ENCODE measurements at regions not wholly inside any gene's neighbourhood (a gene's known extent, or its start where the extent isn't known, plus 50 kb on each side); places are given as distances from the start of the nearest gene placed in this dataset.

GRCh38 chr1:14255711-14256110 is 342.8 kb upstream of the KAZN start:
- TF ChIP-seq CTCF (IDR thresholded peaks at IDR 0.05; ENCODE audit: borderline replicate concordance): no peak
- intact Hi-C loops (cut with micrococcal nuclease): no loop called here
- peak overlapping the region; percentile 45 for H3K27ac ChIP-seq (replicated peaks)
- peaks cover 23% of the 10 kb centered on the region for H3K27me3 ChIP-seq (ENCODE audit: low read depth)
- no peaks in the 10 kb centered on the region for H3K36me3 ChIP-seq
- H3K4me3 ChIP-seq: no peak overlapping the region
- no peaks in the 10 kb centered on the region for H3K4me1 ChIP-seq
- H3K9me3 ChIP-seq (replicated peaks): no peaks in the 10 kb centered on the region
- DNase-seq: no peak

DNA sequence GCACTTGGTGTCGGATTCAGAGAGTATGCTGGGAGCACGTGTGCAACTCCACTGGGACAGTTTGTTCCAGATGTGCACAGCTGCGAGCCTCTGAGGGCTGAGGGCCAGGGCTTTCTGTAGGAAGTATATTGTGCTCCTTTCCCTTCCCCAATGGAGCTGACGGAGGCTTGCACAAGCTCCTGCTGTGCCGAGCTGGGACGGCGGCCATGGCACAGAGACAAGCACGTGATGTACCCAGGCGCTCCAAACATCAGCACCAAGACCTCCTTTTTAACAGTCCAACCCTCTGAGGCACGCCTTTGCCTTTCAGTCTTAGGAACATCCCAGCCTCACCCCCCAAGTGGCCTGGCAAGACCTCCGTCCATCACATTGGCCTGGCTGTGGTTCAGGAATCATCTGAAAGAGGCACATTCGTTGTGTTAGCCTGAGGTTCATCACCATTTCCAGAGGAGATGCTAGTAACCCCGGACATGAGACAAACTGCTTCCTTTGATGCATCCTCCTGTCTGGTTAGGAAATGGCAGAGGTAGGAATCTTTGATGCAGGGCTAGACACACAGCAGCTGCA is 339.2 kb upstream of the KAZN start:
- no peak for TF ChIP-seq CTCF (IDR thresholded peaks at IDR 0.05; ENCODE audit: borderline replicate concordance)
- no peaks in the 10 kb centered on the region for H3K9me3 ChIP-seq (replicated peaks)
- H3K36me3 ChIP-seq: no peaks in the 10 kb centered on the region
- peaks cover 56% of the 10 kb centered on the region for H3K27me3 ChIP-seq (ENCODE audit: low read depth)
- intact Hi-C loops (cut with micrococcal nuclease): no loop called here
- H3K4me1 ChIP-seq: no peaks in the 10 kb centered on the region
- no peak overlapping the region for H3K4me3 ChIP-seq
- H3K27ac ChIP-seq (replicated peaks): peak overlapping the region; percentile 63
- DNase-seq: peak; percentile 86

- DNase-seq: no peak
- Histone ChIP-seq H3K9me3 (replicated peaks) (no peaks in the 10 kb centered on the region), H3K36me3 (no peaks in the 10 kb centered on the region), H3K4me1 (no peaks in the 10 kb centered on the region), H3K27ac (replicated peaks) (no peak overlapping the region), H3K4me3 (no peak overlapping the region), H3K27me3 (ENCODE audit: low read depth) (peaks cover 68% of the 10 kb centered on the region)
- intact Hi-C loops (cut with micrococcal nuclease): no loop called here
- no peak for TF ChIP-seq CTCF (IDR thresholded peaks at IDR 0.05; ENCODE audit: borderline replicate concordance)
Measured at GRCh38 chr1:14260480-14260879, 338.0 kb upstream of the KAZN start.

DNA sequence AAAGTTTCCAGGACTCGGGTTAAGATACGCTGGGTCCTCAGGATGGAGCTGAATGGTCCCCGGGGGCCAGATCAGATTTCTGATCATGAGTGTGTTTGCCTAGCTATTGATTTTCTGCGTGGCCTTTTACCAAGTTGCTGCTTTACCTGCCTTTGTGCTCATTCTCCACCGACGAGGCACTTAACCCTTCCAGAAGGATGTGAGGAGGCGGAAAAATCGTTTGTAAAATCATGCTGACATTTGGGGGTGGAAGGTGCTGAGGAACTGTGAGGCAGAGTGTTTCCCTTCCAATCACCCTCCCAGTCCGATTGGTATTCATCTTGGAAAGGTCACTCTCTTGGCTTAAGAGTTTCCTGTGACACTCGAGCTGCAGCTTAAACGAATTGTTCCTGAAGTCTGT is 337.1 kb upstream of the KAZN start:
- Histone ChIP-seq H3K36me3 (no peaks in the 10 kb centered on the region), H3K9me3 (replicated peaks) (no peaks in the 10 kb centered on the region), H3K4me3 (no peak overlapping the region), H3K27ac (replicated peaks) (no peak overlapping the region), H3K27me3 (ENCODE audit: low read depth) (peaks cover 77% of the 10 kb centered on the region), H3K4me1 (no peaks in the 10 kb centered on the region)
- intact Hi-C loops (cut with micrococcal nuclease): no loop called here
- TF ChIP-seq CTCF (IDR thresholded peaks at IDR 0.05; ENCODE audit: borderline replicate concordance): no peak
- DNase-seq: no peak

- H3K9me3 ChIP-seq (replicated peaks): no peaks in the 10 kb centered on the region
- no peak overlapping the region for H3K4me3 ChIP-seq
- H3K27ac ChIP-seq (replicated peaks): no peak overlapping the region
- no peak for DNase-seq
- intact Hi-C loops (cut with micrococcal nuclease): no loop called here
- H3K4me1 ChIP-seq: no peaks in the 10 kb centered on the region
- H3K27me3 ChIP-seq (ENCODE audit: low read depth): peaks cover 81% of the 10 kb centered on the region
- H3K36me3 ChIP-seq: no peaks in the 10 kb centered on the region
- TF ChIP-seq CTCF (IDR thresholded peaks at IDR 0.05; ENCODE audit: borderline replicate concordance): no peak
Measured at GRCh38 chr1:14262637-14263036, 335.8 kb upstream of the KAZN start.

Measured in left ventricle myocardium inferior (tissue), 1 donor.